SK-N-SH treated with all-trans-retinoic acid at 6 μM for 48 hours (cell line): ENCODE measurements at regions not wholly inside any gene's neighbourhood (a gene's known extent, or its start where the extent isn't known, plus 50 kb on each side); places are given as distances from the start of the nearest gene placed in this dataset.
"Not testable (repeated sequence)": the region's sequence is repeated elsewhere in the genome, so short reads cannot be mapped to it uniquely, and the experiment has no call there.

Experiments
- ARNTL ChIP-seq: fragments of 450-650 bp; formaldehyde crosslinking; IDR thresholded peaks from 2 replicates; pipeline ENCODE4 v1.5.0; 2020; ENCODE audit warnings: low read depth, mild to moderate bottlenecking, moderate library complexity, borderline replicate concordance
- PATZ1 ChIP-seq: fragments of 250-450 bp; sonication (Bioruptor Pico); IDR thresholded peaks from 2 replicates; pipeline ENCODE4 v1.8.0; 2020; ENCODE audit warnings: mild to moderate bottlenecking, moderate library complexity, borderline replicate concordance
- RARB ChIP-seq: fragments of 250-450 bp; sonication (Bioruptor Pico); IDR thresholded peaks from 2 replicates; pipeline ENCODE4 v1.8.0; 2021; ENCODE audit warnings: mild to moderate bottlenecking, moderate library complexity
- ZFP3 ChIP-seq: fragments of 250-450 bp; sonication (Bioruptor Pico); IDR thresholded peaks from 2 replicates; pipeline ENCODE4 v1.5.0; 2020; ENCODE audit warnings: mild to moderate bottlenecking, moderate library complexity

- not testable (repeated sequence) for TF ChIP-seq ZFP3; PATZ1 (CRISPR knock-in tag); RARB (CRISPR knock-in tag); ARNTL (CRISPR knock-in tag)
Measured at GRCh38 chr3:130183689-130184088, 102.1 kb downstream of the ALG1L2 start.
